ENCODE measurements at regions not wholly inside any gene's neighbourhood (a gene's known extent, or its start where the extent isn't known, plus 50 kb on each side); places are given as distances from the start of the nearest gene placed in this dataset.

DNA sequence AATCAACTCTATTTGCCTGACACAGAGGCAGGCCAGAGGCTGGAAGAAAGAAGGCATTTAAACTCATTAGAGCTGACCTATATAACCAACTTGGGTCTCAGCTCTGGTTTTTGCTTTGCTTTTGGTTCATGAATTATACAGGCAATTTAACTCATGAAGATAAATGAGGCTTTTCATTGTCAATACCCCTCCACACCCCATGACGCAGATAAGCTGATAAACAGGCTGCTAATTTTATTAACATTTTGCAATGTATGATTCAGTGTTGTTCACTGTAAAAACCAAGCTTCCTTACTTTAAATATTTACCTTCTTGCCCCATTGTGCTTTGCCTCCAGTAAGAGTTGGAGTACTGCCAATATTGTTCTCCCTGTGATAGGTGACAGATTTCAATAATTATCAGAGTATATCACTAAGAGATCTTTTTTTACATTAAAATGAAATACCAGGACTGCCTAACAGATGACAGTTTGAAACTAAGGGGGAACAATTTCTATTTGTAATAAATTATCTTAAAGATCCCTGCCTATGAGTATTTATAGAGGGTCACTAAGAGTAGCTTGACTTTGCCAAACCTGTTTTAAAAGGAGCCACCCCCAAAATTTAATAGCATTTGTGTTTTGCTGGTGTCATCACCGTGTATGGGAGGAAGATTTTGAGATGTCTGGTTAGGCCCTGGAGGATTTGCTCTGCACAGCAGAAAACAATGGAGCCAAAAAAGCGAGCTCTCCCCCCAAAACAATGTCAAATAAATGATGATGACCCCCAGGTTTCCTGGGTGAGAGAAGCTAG, 472.7 kb upstream of the NBEA start:
- H3K9me3 ChIP-seq (ENCODE audit: control insufficient read depth, low read depth, low read length) = no peaks in the 10 kb centered on the region
- no peak overlapping the region for H3K4me2 ChIP-seq (ENCODE audit: insufficient read depth, insufficient read length, low read length)
- Mint-ChIP-seq H3K4me3 (no peak overlapping the region), H3K27ac (no peak overlapping the region), H3K9me3 (no peaks in the 10 kb centered on the region), H3K4me1 (peaks cover 3 to 4% of the 10 kb centered on the region in 2 experiments), H3K27me3 (ENCODE audit: low read depth) (peaks cover 2% of the 10 kb centered on the region; the same call in 1 of the 2 replicates), H3K36me3 (ENCODE audit: insufficient read depth in 1 of 3, low read depth in 3 of 3) (no peaks in the 10 kb centered on the region)
- H3K79me2 ChIP-seq (ENCODE audit: insufficient read depth, low read length) = no peaks in the 10 kb centered on the region
- no peaks in the 10 kb centered on the region for H3K4me1 ChIP-seq (ENCODE audit: insufficient read depth, low read length)
- H4K8ac ChIP-seq (replicated peaks; ENCODE audit: insufficient read length, low read depth, low read length) = no peak overlapping the region
- no peak overlapping the region for H2BK15ac ChIP-seq (ENCODE audit: low read depth, low read length)
- H3K9ac ChIP-seq (ENCODE audit: extremely low read depth, insufficient read length, low read length) = no peak overlapping the region
- no peak overlapping the region for H3T11ph ChIP-seq (ENCODE audit: low read length)
- H2BK120ac ChIP-seq (ENCODE audit: low read depth, low read length, poor library complexity, severe bottlenecking) = no peak overlapping the region
- no peak overlapping the region for H4K91ac ChIP-seq (ENCODE audit: insufficient read length, low read depth, low read length)
- no peak overlapping the region for H2BK5ac ChIP-seq (ENCODE audit: insufficient read length, low read length)
- H3K14ac ChIP-seq (ENCODE audit: insufficient read depth, low read length) = no peak overlapping the region
- no CpG with 5 or more reads among the region's 3 CpGs for WGBS (ENCODE audit: extremely low coverage, insufficient read length, low lambda C conversion rate)
- H3K23ac ChIP-seq (ENCODE audit: insufficient read length, low read depth, low read length) = no peak overlapping the region
- H3K79me1 ChIP-seq (ENCODE audit: insufficient read depth, low read depth, low read length, poor library complexity, severe bottlenecking) = no peaks in the 10 kb centered on the region
- no peak overlapping the region for H2BK20ac ChIP-seq (ENCODE audit: low read depth, low read length, poor library complexity, severe bottlenecking)
- H2BK12ac ChIP-seq (ENCODE audit: insufficient read length, low read depth, low read length) = no peak overlapping the region
- H3K27ac ChIP-seq (ENCODE audit: insufficient read length, low read depth, low read length) = no peak overlapping the region
- H3K56ac ChIP-seq (ENCODE audit: insufficient read length, low read depth, low read length) = no peak overlapping the region
- no peak overlapping the region for H4K5ac ChIP-seq (ENCODE audit: insufficient read length, low read depth, low read length)
- no peak overlapping the region for H2AK5ac ChIP-seq (ENCODE audit: insufficient read length, low read length)
- H3K18ac ChIP-seq (ENCODE audit: insufficient read length, low read depth, low read length) = no peak overlapping the region
- H3K27me3 ChIP-seq (ENCODE audit: insufficient read depth, low read length) = no peaks in the 10 kb centered on the region
- H3K4ac ChIP-seq (ENCODE audit: low read depth, low read length) = no peak overlapping the region
- no peaks in the 10 kb centered on the region for H3K23me2 ChIP-seq (ENCODE audit: insufficient read length, low read depth, low read length, poor library complexity, severe bottlenecking)
- TF ChIP-seq, protein P1, sequence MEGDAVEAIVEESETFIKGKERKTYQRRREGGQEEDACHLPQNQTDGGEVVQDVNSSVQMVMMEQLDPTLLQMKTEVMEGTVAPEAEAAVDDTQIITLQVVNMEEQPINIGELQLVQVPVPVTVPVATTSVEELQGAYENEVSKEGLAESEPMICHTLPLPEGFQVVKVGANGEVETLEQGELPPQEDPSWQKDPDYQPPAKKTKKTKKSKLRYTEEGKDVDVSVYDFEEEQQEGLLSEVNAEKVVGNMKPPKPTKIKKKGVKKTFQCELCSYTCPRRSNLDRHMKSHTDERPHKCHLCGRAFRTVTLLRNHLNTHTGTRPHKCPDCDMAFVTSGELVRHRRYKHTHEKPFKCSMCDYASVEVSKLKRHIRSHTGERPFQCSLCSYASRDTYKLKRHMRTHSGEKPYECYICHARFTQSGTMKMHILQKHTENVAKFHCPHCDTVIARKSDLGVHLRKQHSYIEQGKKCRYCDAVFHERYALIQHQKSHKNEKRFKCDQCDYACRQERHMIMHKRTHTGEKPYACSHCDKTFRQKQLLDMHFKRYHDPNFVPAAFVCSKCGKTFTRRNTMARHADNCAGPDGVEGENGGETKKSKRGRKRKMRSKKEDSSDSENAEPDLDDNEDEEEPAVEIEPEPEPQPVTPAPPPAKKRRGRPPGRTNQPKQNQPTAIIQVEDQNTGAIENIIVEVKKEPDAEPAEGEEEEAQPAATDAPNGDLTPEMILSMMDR (conservative IDR thresholded peaks at IDR 0.05) = no peak
- no peak for DNase-seq
- no peak overlapping the region for H2AFZ ChIP-seq (ENCODE audit: low read length)
- H4K20me1 ChIP-seq (ENCODE audit: control insufficient read depth, insufficient read depth, insufficient read length) = no peaks in the 10 kb centered on the region

All from H9 (cell line).